ENCODE measurements at regions not wholly inside any gene's neighbourhood (a gene's known extent, or its start where the extent isn't known, plus 50 kb on each side); places are given as distances from the start of the nearest gene placed in this dataset.
"Not testable (repeated sequence)": the region's sequence is repeated elsewhere in the genome, so short reads cannot be mapped to it uniquely, and the experiment has no call there.

GRCh38 chr17:64777415-64778239 is 115.5 kb upstream of the SMURF2 start:
- Histone ChIP-seq H3K9me3 (no peaks in the 10 kb centered on the region), H3K27me3 (peaks cover 0 to 25% of the 10 kb centered on the region in 2 donors), H3K4me3 (peak overlapping the region in 1 of 2 donors; percentile 57), H3K27ac (peak overlapping the region; percentile 19 to 57), H3K4me1 (peaks cover 0 to 60% of the 10 kb centered on the region in 2 donors), H3K36me3 (no peaks in the 10 kb centered on the region)
- no peak for TF ChIP-seq CTCF (IDR thresholded peaks at IDR 0.05)
- no peak for DNase-seq (ENCODE audit: low spot score)

GRCh38 chr17:64776720-64777414 is 114.8 kb upstream of the SMURF2 start:
- peak; percentile 85 for DNase-seq (ENCODE audit: low spot score)
- TF ChIP-seq CTCF (IDR thresholded peaks at IDR 0.05), result peak; percentile 90 to 98
- Histone ChIP-seq H3K4me1 (peaks cover 0 to 59% of the 10 kb centered on the region in 2 donors), H3K27me3 (peaks cover 0 to 25% of the 10 kb centered on the region in 2 donors), H3K27ac (peak overlapping the region; percentile 19 to 57), H3K4me3 (peak overlapping the region in 1 of 2 donors; percentile 41)
- not testable (repeated sequence) for H3K9me3 ChIP-seq, H3K36me3 ChIP-seq

DNA sequence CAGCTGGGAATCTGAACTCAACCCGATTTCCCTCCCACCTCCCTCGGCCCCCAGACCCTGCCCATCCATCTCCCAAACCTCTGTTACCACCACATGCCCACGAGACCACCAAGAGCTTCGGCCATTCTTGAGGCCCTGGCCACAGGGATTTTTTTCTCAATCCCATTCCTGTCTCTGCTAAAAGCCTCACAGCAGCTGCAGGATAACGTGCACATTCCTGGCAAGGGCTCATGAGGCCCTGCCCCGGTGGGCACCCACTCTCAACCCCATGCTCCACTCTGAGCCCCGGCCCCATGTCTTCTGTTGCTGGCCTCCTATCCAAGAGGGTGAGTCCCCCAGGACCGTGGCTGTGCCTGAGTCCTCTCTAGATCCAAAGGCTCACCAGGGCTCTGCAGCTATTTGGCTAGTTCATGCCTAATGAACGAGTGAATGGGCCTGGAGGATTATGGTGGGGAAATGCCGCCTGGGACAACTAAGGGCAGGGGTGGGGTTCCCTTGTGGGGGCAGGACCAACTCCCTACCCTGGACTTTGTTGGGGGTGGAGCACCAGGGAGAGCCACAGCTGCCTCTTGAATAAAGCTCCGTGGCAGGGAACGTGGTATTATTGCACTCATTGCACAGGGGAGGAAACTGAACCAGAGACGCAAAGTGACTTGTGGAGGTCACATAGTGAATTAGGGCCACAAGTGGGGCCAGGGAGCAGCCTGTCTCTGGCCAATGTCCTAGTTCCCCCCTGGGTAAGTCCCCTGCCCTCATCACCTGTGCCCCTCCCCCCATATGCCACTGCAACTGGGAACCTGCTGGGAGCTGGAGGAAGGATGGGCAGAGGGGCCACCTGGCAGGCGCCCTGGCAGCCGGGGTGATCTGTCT is 113.8 kb upstream of the SMURF2 start:
- peak; percentile 57 for DNase-seq (ENCODE audit: low spot score)
- Histone ChIP-seq H3K4me3 (no peak overlapping the region), H3K4me1 (peaks cover 0 to 50% of the 10 kb centered on the region in 2 donors), H3K36me3 (no peaks in the 10 kb centered on the region), H3K27me3 (peaks cover 0 to 22% of the 10 kb centered on the region in 2 donors), H3K27ac (peak overlapping the region; percentile 2 to 57), H3K9me3 (no peaks in the 10 kb centered on the region)
- no peak for TF ChIP-seq CTCF (IDR thresholded peaks at IDR 0.05)

GRCh38 chr17:64774888-64775540 is 112.9 kb upstream of the SMURF2 start:
- H3K4me1 ChIP-seq, result peaks cover 0 to 41% of the 10 kb centered on the region in 2 donors
- H3K9me3 ChIP-seq, result no peaks in the 10 kb centered on the region
- peaks cover 0 to 12% of the 10 kb centered on the region in 2 donors for H3K27me3 ChIP-seq
- no peak for TF ChIP-seq CTCF (IDR thresholded peaks at IDR 0.05)
- DNase-seq (ENCODE audit: low spot score), result peak; percentile 53
- H3K4me3 ChIP-seq, result no peak overlapping the region
- no peak overlapping the region for H3K27ac ChIP-seq
- H3K36me3 ChIP-seq, result no peaks in the 10 kb centered on the region

Data from right atrium auricular region (tissue), 2 donors.